ENCODE measurements at regions not wholly inside any gene's neighbourhood (a gene's known extent, or its start where the extent isn't known, plus 50 kb on each side); places are given as distances from the start of the nearest gene placed in this dataset.
"Not testable (repeated sequence)": the region's sequence is repeated elsewhere in the genome, so short reads cannot be mapped to it uniquely, and the experiment has no call there.

DNA sequence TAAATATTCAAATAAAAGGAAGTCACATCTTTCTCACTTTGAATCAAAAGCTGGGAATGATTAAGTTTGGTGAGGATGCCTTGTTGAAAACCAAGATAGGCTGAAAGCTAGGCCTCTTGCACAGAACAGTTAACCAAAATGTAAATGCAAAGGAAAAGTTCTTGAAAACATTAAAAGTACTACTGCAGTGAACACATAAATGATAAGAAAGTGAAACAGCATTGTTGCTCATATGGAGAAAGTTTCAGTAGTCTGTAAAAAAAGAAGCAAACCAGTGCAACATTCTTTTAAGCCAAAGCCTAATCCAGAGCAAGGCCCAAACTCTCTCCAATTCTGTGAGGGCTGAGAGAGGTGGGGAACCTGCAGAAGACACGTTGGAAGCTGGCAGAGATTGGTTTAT is 1281.9 kb downstream of the CDH12 start:
- TF ChIP-seq, protein P1, sequence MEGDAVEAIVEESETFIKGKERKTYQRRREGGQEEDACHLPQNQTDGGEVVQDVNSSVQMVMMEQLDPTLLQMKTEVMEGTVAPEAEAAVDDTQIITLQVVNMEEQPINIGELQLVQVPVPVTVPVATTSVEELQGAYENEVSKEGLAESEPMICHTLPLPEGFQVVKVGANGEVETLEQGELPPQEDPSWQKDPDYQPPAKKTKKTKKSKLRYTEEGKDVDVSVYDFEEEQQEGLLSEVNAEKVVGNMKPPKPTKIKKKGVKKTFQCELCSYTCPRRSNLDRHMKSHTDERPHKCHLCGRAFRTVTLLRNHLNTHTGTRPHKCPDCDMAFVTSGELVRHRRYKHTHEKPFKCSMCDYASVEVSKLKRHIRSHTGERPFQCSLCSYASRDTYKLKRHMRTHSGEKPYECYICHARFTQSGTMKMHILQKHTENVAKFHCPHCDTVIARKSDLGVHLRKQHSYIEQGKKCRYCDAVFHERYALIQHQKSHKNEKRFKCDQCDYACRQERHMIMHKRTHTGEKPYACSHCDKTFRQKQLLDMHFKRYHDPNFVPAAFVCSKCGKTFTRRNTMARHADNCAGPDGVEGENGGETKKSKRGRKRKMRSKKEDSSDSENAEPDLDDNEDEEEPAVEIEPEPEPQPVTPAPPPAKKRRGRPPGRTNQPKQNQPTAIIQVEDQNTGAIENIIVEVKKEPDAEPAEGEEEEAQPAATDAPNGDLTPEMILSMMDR (IDR thresholded peaks at IDR 0.05; ENCODE audit: low read length) = not testable (repeated sequence)
- TF ChIP-seq EZH2 (optimal IDR thresholded peaks at IDR 0.05; ENCODE audit: low read depth, low read length) = not testable (repeated sequence)

All from MM.1S (cell line).